Naive B cell (primary cell): ENCODE measurements at regions not wholly inside any gene's neighbourhood (a gene's known extent, or its start where the extent isn't known, plus 50 kb on each side); places are given as distances from the start of the nearest gene placed in this dataset.

Experiments used
- ATAC-seq, 2 donors: fragments of 150-1000 bp; cut with Tn5 transposase; 2 replicates each; pipeline ENCODE4 v1.10.0; 2021; ENCODE audit warnings: low read depth in 2 of 2, mild to moderate bottlenecking in 2 of 2, moderate library complexity in 2 of 2
- DNase-seq: peaks from one replicate; pipeline ENCODE4 v3.0.0; 2022
- H3K27ac Mint-ChIP-seq, 6 donors: one replicate each; pipeline ENCODE4 v1.8.0; 2020 to 2022; ENCODE audit warnings: mild to moderate bottlenecking in 6 of 6, mixed read lengths in 6 of 6, moderate library complexity in 5 of 6, inconsistent platforms in 2 of 6
- H3K27me3 Mint-ChIP-seq, 3 donors: one replicate each; pipeline ENCODE4 v1.8.0; 2021 to 2022; ENCODE audit warnings: mixed read lengths in 3 of 3, mild to moderate bottlenecking in 1 of 3
- H3K36me3 Mint-ChIP-seq, 2 donors: one replicate each; pipeline ENCODE4 v1.8.0; 2020 to 2022; ENCODE audit warnings: mixed read lengths in 2 of 2, inconsistent platforms in 1 of 2, mild to moderate bottlenecking in 1 of 2
- H3K4me1 Mint-ChIP-seq, 3 donors: one replicate each; pipeline ENCODE4 v1.8.0; 2020 to 2022; ENCODE audit warnings: mixed read lengths in 3 of 3, inconsistent platforms in 1 of 3, mild to moderate bottlenecking in 1 of 3, moderate library complexity in 1 of 3
- H3K4me3 Mint-ChIP-seq, 8 donors: one replicate each; pipeline ENCODE4 v1.8.0; 2020 to 2022; ENCODE audit warnings: mild to moderate bottlenecking in 8 of 8, mixed read lengths in 8 of 8, moderate library complexity in 8 of 8, inconsistent platforms in 2 of 8
- H3K9me3 Mint-ChIP-seq, 7 donors: one replicate each; pipeline ENCODE4 v1.8.0; 2020 to 2022; ENCODE audit warnings: mixed read lengths in 7 of 7, mild to moderate bottlenecking in 5 of 7, inconsistent platforms in 2 of 7, moderate library complexity in 1 of 7

DNA sequence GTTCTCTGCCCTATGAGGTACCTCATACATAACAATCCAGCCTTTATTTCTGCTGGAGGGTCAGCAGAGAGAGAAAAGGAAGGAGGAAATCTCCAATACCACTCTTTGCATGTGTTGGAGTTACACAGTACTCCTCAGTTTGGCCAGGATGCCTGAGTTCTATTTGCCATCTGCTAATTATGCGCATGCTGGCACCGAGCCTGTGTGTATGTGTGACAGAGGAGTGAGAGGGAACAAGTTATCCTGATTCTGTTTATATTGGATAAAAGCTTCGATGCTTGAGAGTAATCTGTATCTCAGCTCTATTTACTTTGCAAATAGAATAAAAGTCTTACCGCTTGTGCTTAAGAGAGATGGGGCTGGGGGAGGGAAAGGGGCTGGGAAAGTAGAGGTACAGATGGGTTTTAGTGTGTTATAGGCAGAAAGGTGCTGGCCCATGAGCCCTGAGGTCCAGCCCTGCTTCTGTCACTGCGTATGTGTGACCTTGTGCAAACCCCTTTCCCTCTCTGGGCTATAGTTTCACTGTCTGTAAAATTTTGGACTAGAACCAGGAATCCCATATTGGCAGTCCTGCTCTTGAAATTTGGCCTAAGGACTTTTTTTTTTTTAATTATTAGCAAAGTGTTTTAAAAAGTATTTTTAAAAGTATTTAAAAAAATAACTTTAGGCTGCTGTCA, 54.5 kb upstream of the PLXNA2 start:
- Mint-ChIP-seq H3K4me1 (no peaks in the 10 kb centered on the region), H3K27me3 (peaks cover 22 to 57% (median 34%) of the 10 kb centered on the region in 3 donors), H3K4me3 (no peak overlapping the region), H3K9me3 (no peaks in the 10 kb centered on the region), H3K27ac (no peak overlapping the region), H3K36me3 (no peaks in the 10 kb centered on the region)
- no peak for ATAC-seq
- no peak for DNase-seq

DNA sequence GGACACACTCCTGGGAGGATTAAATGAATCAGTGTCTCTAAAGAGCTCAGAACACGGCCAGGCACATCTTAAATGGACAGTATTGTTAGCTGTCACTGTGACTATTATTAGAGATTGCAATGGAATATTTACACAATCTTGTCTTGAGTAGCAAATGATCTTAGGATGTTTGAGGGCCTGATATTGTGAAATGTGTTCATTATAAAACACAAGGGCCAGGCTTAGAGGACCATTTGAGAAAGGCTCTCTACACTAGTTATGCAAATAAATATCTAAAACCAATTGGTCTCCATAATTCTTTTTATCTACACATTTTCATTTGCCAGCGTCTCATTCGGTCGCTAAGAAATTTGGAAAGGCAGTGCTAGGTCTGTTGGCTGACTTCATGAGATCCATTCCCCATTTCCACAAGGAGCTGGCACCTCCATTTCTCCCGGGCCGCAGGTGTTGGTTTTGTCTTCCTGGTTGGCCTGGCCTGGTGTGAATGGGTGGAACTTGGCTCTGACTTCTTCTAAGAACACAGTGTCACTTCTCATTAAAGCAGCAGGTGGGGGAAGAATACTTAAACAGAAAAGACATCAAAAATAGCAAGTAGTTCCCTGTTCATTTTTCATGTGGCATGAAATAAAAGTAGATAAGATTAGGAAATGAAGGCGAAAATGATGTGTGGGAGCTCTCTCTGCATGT, 56.0 kb upstream of the PLXNA2 start:
- Mint-ChIP-seq H3K27ac (no peak overlapping the region), H3K27me3 (peaks cover 18 to 54% (median 24%) of the 10 kb centered on the region in 3 donors), H3K9me3 (no peaks in the 10 kb centered on the region), H3K4me3 (no peak overlapping the region), H3K4me1 (no peaks in the 10 kb centered on the region), H3K36me3 (no peaks in the 10 kb centered on the region)
- ATAC-seq, result no peak
- no peak for DNase-seq

DNA sequence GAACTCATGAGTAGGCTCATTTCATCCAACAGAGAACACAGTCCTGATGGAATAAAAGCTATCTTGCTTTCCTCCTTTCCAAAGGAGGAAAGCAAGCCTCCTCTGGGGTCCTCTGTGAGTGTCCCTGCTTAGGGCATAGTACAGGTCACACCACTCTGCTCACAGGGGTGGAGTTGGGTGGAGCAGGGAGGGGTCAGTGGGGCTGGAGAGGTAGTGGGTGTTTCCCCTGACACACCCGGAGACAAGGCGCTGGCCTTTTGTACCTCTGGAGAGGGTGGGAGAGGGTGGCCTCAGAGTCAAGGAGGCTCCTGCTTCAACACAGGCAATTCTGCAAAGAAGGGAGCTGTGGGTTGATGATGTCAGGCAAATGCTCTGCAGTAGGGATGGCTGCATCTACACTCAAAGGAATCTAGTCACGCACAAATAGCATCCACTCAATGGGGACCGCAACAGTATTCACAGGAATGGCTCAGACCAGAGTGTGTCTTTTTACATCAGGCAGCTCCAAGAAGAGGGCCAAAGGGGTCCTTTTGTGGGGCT, 58.6 kb upstream of the PLXNA2 start:
- Mint-ChIP-seq H3K27me3 (peaks cover 13 to 44% (median 14%) of the 10 kb centered on the region in 3 donors), H3K27ac (no peak overlapping the region), H3K36me3 (no peaks in the 10 kb centered on the region), H3K9me3 (no peaks in the 10 kb centered on the region), H3K4me1 (no peaks in the 10 kb centered on the region), H3K4me3 (no peak overlapping the region)
- ATAC-seq (no peak), DNase-seq (no peak)

DNA sequence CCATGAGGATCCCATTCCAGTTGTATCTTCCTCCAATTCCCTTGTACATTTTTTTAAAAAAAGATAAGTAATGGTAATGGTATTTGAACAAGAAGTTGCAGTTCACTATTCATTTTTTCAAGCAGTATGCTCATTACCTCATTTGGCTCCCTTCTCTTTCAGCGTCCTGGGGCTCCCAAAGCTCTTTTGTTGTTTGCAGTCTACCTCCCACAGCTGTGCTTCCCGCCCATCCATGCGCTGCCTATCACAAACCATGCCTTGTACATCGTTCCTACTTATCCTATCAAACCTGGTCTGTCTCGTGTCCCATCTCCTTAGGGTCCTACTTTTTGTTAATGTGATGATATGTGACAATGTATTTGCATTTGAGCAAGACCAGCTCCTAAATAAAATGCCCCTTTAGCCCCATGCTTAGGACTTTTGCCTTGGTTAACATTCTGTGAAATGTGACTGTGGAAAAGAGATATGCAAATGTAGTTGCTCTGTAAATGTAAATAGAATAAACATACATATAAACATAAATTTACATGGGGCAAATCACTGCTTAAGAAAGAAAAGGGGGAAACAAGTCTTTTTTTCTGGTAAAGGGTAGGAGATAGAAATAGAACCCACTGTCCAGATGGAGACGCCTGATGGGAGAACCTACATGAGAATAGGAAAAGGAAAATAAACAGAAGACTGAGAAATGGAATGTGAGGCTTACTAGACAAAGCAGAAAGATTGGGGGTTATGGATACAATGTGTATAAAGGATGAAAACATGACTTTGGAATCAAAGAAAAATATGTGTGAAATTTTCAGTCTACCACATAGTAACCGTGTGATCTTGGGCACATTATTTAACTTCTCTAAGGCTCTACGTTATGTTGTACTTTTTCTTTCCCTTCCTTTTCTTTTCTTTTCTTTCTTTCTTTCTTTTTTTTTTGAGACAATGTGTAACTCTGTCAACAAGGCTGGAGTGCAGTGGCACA, 59.8 kb upstream of the PLXNA2 start:
- peaks cover 13 to 44% (median 14%) of the 10 kb centered on the region in 3 donors for H3K27me3 Mint-ChIP-seq

DNA sequence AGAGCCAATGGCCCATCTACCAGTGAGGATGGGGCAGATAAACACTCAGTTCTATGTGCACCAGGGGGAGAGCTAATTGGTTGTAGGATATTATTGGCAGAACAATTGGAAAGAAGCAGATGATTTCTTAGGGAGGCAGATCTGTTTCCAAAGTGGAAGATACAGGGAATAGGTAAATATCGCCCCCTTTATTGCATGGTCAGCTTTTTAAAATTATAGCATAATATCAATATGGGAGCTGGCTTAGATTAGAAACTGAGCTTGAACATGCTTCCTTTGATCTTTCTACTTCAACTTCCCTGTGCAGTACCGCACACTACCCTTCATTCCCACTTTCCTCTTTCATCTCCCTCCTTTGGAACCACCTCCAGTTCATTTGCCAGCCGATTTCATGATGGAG, 64.0 kb upstream of the PLXNA2 start:
- Mint-ChIP-seq H3K27ac (no peak overlapping the region), H3K27me3 (peaks cover 0 to 21% (median 6%) of the 10 kb centered on the region in 3 donors), H3K36me3 (no peaks in the 10 kb centered on the region), H3K9me3 (no peaks in the 10 kb centered on the region), H3K4me3 (no peak overlapping the region), H3K4me1 (peaks cover 0 to 4% (median 0%) of the 10 kb centered on the region in 3 donors)
- no peak for ATAC-seq
- DNase-seq, result no peak

More for the DNA sequence above, 59.8 kb upstream of the PLXNA2 start:
- Mint-ChIP-seq H3K4me1 (no peaks in the 10 kb centered on the region), H3K4me3 (no peak overlapping the region), H3K9me3 (no peaks in the 10 kb centered on the region), H3K36me3 (no peaks in the 10 kb centered on the region), H3K27ac (peak overlapping the region in 1 of 6 donors; percentile 82)
- DNase-seq (no peak), ATAC-seq (no peak)

DNA sequence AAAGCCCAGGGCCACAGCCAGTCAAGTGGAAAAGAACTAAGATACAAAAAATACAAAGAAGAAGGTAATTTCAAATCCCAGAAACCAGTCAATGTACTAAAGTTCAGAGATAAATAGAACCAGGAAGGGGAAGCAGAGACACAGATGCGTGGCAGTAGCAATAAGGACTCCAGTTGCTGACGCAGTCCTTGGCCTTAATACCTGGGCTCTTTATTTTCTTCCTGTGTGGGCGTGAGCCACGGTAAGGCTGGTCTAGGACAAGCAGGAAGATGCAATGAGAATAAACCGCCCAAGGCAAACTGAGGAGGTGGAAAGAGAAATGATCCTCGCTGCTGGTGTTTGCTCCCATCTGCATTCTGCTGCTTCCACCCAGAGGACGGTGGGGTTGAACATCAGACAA, 65.6 kb upstream of the PLXNA2 start:
- Mint-ChIP-seq H3K4me1 (peaks cover 0 to 4% (median 0%) of the 10 kb centered on the region in 3 donors), H3K36me3 (no peaks in the 10 kb centered on the region), H3K27me3 (peaks cover 0 to 13% (median 5%) of the 10 kb centered on the region in 3 donors), H3K9me3 (no peaks in the 10 kb centered on the region), H3K4me3 (no peak overlapping the region), H3K27ac (no peak overlapping the region)
- DNase-seq, result no peak
- no peak for ATAC-seq

DNA sequence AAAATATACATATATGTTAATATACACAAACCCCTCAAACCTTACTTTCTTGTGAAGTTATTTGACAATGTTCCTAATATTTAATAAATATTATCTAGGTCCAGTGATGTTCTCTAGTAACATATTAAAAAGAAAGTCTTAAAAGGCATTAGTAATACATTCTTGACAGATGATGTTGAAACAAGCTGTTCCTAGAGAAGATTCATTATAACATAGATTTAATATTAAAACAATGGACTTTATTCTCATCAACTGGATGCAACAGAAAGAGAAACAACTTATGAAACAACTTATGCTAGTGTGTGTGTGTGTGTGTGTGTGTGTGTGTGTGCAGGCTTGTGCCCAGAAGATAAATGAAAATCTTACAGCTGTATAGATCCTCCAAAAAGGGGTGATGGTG, 68.5 kb upstream of the PLXNA2 start:
- no peaks in the 10 kb centered on the region for H3K9me3 Mint-ChIP-seq
- no peaks in the 10 kb centered on the region for H3K36me3 Mint-ChIP-seq
- peaks cover 0 to 25% (median 7%) of the 10 kb centered on the region in 3 donors for H3K27me3 Mint-ChIP-seq
- H3K4me1 Mint-ChIP-seq, result peaks cover 0 to 4% (median 0%) of the 10 kb centered on the region in 3 donors
- no peak for DNase-seq
- no peak for ATAC-seq
- H3K27ac Mint-ChIP-seq, result peak overlapping the region in 1 of 6 donors; percentile 41
- no peak overlapping the region for H3K4me3 Mint-ChIP-seq

DNA sequence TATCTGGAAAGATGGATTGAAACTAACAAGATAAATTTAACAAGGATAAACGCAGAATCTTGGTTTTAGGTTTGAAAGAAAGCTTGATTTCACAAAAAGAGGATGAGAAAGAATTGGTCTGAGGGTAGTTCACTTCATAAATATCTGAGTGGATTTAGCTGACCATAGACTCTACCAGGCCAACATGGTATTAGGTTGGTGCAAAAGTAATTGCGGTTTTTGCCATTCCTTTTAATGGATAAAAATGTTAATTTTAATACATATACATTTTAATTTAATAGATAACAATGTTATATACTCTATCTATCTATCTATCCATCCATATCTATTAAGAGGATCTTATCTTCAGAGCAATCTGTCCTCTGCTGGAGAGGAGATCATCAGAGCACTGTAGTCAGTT, 70.2 kb upstream of the PLXNA2 start:
- H3K27me3 Mint-ChIP-seq, result peaks cover 0 to 38% (median 12%) of the 10 kb centered on the region in 3 donors
- H3K36me3 Mint-ChIP-seq, result no peaks in the 10 kb centered on the region
- H3K4me1 Mint-ChIP-seq, result peaks cover 0 to 4% (median 0%) of the 10 kb centered on the region in 3 donors
- H3K9me3 Mint-ChIP-seq, result no peaks in the 10 kb centered on the region
- H3K27ac Mint-ChIP-seq, result no peak overlapping the region
- no peak overlapping the region for H3K4me3 Mint-ChIP-seq
- DNase-seq (no peak), ATAC-seq (no peak)

DNA sequence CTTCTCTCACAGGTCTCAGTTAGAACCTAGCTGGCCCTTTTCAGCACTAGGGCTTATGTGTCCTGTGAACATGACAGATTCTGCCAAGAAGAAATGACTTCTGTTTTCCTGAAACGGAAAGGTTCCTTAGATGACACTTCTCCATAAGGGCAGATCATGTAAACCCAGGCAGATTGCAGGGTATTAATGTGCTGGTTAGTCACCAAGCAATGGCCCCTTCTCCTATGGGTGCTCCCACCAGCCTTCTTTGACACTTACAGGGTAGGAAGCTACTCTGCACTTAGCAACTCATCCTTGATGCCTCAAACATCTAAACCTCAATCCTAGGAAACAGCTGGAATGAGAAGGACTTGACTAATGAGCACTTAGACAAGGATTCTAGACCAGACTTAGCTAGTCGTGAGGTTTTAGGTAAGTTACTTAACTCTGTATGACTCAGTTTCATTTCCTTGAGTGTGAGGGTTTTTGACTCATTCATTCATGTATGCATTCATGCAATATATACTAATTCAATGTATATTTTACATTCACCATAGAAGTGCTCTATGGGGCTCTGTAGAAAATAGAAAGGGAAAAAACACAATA, 74.1 kb upstream of the PLXNA2 start:
- H3K9me3 Mint-ChIP-seq, result no peaks in the 10 kb centered on the region
- no peak overlapping the region for H3K4me3 Mint-ChIP-seq
- H3K27me3 Mint-ChIP-seq, result peaks cover 0 to 33% (median 14%) of the 10 kb centered on the region in 3 donors
- no peak for DNase-seq
- ATAC-seq, result no peak
- no peak overlapping the region for H3K27ac Mint-ChIP-seq
- no peaks in the 10 kb centered on the region for H3K4me1 Mint-ChIP-seq
- no peaks in the 10 kb centered on the region for H3K36me3 Mint-ChIP-seq

DNA sequence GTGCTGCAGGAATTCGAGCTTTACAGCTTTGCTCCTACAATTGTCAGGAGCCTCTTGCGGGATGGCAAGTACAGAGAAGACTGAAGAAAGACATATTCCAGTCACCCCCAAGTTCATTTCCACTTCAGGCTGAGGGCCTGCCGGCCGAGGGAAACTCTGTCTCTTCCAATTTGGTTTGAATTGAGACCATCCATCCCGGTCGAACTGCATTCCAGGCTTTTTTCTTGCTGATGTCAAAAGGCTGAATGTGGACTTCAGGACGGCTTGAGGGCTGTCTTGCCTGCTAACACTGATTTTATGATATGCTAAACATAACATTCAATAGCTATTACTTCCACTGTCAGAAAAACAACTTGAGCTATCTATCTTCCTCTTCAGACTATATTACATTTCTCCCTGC, 79.8 kb upstream of the PLXNA2 start:
- DNase-seq (no peak), ATAC-seq (no peak)
- H3K27me3 Mint-ChIP-seq, result peaks cover 12 to 27% (median 15%) of the 10 kb centered on the region in 3 donors
- H3K4me1 Mint-ChIP-seq, result no peaks in the 10 kb centered on the region
- H3K9me3 Mint-ChIP-seq, result no peaks in the 10 kb centered on the region
- H3K36me3 Mint-ChIP-seq, result no peaks in the 10 kb centered on the region
- no peak overlapping the region for H3K27ac Mint-ChIP-seq
- H3K4me3 Mint-ChIP-seq, result no peak overlapping the region

DNA sequence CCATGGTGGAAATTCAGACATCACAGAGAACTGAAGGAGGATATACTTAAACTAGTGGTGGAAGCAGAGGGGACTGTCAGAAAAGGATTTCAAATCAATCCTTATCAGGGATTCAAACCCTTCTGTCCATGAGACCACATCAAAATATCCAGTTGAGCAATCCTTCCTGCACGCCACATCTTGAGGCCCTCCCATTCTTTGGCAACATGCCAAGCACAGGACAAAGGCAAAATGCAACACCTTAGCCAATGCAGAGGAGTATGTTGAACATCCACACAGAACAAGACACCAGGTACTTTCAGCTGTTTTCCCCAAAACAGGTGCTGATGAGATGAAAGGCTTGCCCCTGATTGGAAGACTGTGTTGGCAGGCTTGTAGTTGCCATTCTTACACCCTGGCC, 81.8 kb upstream of the PLXNA2 start:
- H3K27me3 Mint-ChIP-seq, result peaks cover 15 to 29% (median 19%) of the 10 kb centered on the region in 3 donors
- no peak for DNase-seq
- no peaks in the 10 kb centered on the region for H3K9me3 Mint-ChIP-seq
- no peaks in the 10 kb centered on the region for H3K36me3 Mint-ChIP-seq
- H3K27ac Mint-ChIP-seq, result no peak overlapping the region
- ATAC-seq, result no peak
- H3K4me1 Mint-ChIP-seq, result no peaks in the 10 kb centered on the region
- H3K4me3 Mint-ChIP-seq, result no peak overlapping the region

DNA sequence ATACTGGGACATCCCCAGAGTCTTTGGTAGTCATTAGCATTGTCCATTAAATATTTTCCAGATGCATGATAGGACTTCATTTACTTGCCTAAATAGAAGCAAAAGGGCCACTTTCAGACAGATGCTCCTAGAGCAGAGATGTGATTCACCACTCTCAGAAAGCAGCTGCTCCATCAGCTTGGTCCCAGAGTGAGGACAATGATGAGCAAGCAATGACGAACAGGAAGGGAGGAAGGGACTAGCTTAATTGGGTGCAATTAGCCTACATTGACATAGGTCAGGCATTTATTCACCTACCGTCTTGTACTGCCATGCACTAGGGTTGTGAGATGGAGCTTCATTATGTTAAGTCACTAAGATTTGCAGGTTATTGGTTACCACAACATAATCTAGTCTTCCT, 85.1 kb upstream of the PLXNA2 start:
- no peaks in the 10 kb centered on the region for H3K4me1 Mint-ChIP-seq
- no peak for ATAC-seq
- no peaks in the 10 kb centered on the region for H3K9me3 Mint-ChIP-seq
- H3K27ac Mint-ChIP-seq, result no peak overlapping the region
- no peak overlapping the region for H3K4me3 Mint-ChIP-seq
- DNase-seq, result no peak
- no peaks in the 10 kb centered on the region for H3K36me3 Mint-ChIP-seq
- H3K27me3 Mint-ChIP-seq, result peaks cover 23 to 57% (median 32%) of the 10 kb centered on the region in 3 donors
